Activated T-helper 2 cell treated with anti-CD3 and anti-CD28 coated beads, Interferon-gamma antibody, Interleukin-2, Interleukin-4, amounts not matched to agents 10 μg/mL and 5 μg/mL and 100 μg/mL, durations not matched to agents 14 hours and 24 hours and 36 hours (primary cell): ENCODE measurements at regions not wholly inside any gene's neighbourhood (a gene's known extent, or its start where the extent isn't known, plus 50 kb on each side); places are given as distances from the start of the nearest gene placed in this dataset.

Experiments
- DNase-seq: peaks from one replicate; pipeline ENCODE4 v3.0.0; 2021; ENCODE audit warnings: low spot score
- H3K27ac Mint-ChIP-seq: one replicate; pipeline ENCODE4 v1.8.0; 2021; ENCODE audit warnings: mixed read lengths
- H3K27me3 Mint-ChIP-seq: one replicate; pipeline ENCODE4 v1.8.0; 2021; ENCODE audit warnings: low read depth, mixed read lengths
- H3K36me3 Mint-ChIP-seq: one replicate; pipeline ENCODE4 v1.8.0; 2021; ENCODE audit warnings: low read depth, mixed read lengths
- H3K4me1 Mint-ChIP-seq: one replicate; pipeline ENCODE4 v1.8.0; 2021; ENCODE audit warnings: low read depth, mixed read lengths
- H3K4me3 Mint-ChIP-seq: one replicate; pipeline ENCODE4 v1.8.0; 2021; ENCODE audit warnings: low read depth, mild to moderate bottlenecking, moderate library complexity, mixed read lengths
- H3K9me3 Mint-ChIP-seq: one replicate; pipeline ENCODE4 v1.8.0; 2021; ENCODE audit warnings: mixed read lengths
- intact Hi-C: fragments of 100-400 bp; cut with micrococcal nuclease; formaldehyde crosslinking; loops from one replicate; pipeline ENCODE4 v1.15.1; 2023

DNA sequence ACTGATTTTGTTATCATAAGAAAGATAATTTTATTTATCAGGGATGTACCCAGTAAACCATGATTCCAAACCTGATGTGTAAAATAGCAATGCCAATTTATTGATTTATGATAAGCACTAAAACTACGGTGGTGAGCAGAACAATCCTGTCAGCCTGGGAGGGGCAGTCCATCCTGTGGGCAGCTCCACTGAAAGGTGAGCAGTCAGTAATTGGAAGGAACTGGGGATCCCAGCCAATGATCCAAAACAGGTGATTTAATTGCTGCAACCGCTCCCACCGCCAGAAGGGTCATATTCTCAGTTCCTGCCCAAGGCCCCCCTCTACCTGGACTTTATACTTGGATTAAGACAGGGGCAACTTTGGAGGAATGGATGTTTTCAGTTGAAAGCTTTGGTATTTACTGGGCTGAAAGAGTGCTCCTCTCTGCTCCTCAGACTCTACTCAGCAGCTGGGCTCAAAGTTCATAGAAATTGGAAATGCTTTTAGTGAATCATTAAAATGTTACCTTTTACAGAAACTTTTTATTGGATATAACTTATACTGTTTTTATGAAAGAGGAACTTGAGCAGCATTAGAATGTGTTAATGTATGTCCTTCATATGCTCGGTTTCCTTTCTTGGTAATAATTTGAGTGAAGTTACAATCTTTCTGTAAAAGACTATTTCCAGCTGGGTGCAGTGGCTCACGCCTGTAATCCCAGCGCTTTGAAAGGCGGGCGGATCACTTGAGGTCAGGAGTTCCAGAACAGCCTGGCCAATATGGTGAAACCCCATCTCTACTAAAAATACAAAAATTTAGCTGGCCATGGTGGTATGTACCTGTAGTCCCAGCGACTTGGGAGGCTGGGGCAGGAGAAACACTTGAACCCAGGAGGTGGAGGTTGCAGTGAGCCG is 198.6 kb upstream of the IL12A start:
- intact Hi-C loops: no loop called here
- H3K27me3 Mint-ChIP-seq: peaks cover 9% of the 10 kb centered on the region
- H3K36me3 Mint-ChIP-seq: no peaks in the 10 kb centered on the region
- no peak overlapping the region for H3K27ac Mint-ChIP-seq
- H3K4me1 Mint-ChIP-seq: peaks cover 6% of the 10 kb centered on the region
- no peak for DNase-seq
- H3K4me3 Mint-ChIP-seq: no peak overlapping the region
- no peaks in the 10 kb centered on the region for H3K9me3 Mint-ChIP-seq

DNA sequence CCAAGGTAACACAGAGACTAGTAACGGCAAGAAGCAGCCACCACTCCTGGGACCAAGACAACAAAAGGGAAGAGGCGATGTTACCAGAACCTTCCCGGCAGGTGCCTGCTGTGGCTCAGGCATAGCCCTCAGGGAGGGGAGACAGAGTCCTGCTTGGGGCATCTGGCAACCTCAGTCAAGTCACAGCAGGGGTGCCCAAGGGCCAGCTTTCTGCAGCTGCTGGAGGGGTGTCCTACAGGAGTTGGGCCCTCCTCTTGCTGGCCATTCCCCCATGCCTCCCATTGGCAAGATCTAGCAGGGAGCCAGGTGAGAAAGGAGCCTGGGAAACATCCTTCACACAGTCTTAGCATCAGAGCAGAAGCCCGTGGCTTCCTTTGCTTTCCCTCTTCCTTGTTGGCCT is 197.3 kb upstream of the IL12A start:
- Mint-ChIP-seq H3K9me3 (no peaks in the 10 kb centered on the region), H3K4me3 (no peak overlapping the region), H3K36me3 (no peaks in the 10 kb centered on the region), H3K27ac (no peak overlapping the region), H3K4me1 (peaks cover 5% of the 10 kb centered on the region), H3K27me3 (peaks cover 7% of the 10 kb centered on the region)
- intact Hi-C loops: no loop called here
- DNase-seq: no peak

DNA sequence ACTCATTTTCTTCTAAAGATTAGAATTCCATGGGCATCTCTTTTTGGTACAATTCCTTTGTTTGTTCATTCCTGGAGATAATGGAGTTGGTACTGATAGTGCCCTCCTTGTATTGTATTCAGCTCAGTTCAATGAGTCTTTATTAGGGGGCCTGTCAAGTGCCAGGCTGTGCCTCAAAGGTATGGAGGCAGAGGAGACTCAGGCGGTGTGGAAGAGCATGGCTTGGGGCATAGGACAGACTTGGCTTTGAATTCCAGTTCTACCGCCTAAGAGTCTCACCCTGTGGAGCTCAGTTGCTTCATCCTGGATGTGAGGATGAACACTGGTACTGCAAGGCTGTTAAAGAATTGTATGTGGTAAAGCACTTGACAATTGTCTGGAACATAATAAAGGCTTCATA is 196.6 kb upstream of the IL12A start:
- no peak for DNase-seq
- Mint-ChIP-seq H3K9me3 (no peaks in the 10 kb centered on the region), H3K4me1 (peaks cover 5% of the 10 kb centered on the region), H3K27ac (no peak overlapping the region), H3K36me3 (no peaks in the 10 kb centered on the region), H3K27me3 (peaks cover 6% of the 10 kb centered on the region), H3K4me3 (no peak overlapping the region)
- intact Hi-C loops: no loop called here

DNA sequence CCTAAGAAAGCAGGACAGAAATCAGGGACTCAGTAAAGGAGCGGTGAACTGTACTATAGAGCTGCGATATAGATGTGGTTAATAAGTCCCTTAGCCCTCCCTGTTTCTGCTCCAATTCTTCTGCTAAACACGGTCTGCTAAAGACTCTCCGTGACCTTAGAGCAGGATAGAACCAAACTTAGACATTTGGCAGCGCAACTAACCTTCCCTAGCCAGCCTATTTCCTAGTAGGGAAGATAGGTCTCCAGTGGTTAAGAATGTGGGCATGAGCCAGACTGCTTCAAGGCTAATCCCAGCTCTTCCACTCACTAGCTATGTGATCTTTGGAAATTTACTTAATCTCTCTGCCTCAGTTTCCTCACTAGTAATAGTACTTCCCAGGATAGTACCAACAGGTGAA is 193.6 kb upstream of the IL12A start:
- Mint-ChIP-seq H3K9me3 (no peaks in the 10 kb centered on the region), H3K4me1 (peaks cover 6% of the 10 kb centered on the region)

DNA sequence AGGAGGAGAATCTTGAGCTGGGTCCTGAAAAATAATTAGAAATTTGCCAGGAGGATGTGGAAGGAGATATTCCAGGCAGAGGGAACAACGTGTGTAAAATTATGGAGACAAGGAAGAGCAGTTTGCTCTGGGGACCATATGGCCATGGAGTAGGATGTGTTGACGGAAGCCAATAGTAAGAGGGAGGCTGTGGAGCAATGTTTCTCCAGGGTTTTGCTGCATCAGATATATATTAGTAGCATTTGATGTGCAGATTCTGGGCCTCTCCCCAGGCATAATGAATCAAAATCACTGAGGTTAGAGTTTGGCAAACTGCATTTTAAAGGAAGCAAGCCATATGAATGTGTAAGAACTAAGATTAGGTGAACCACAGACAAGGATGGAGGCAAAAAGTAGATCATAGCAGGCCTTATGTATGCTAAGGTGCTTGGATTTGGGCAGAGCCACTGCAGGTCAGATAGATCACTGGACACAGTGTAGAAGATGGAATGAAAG is 192.9 kb upstream of the IL12A start:
- H3K36me3 Mint-ChIP-seq: no peaks in the 10 kb centered on the region
- H3K4me3 Mint-ChIP-seq: no peak overlapping the region
- intact Hi-C loops: no loop called here
- peaks cover 9% of the 10 kb centered on the region for H3K27me3 Mint-ChIP-seq
- no peak overlapping the region for H3K27ac Mint-ChIP-seq
- H3K4me1 Mint-ChIP-seq: peaks cover 6% of the 10 kb centered on the region
- no peaks in the 10 kb centered on the region for H3K9me3 Mint-ChIP-seq
- DNase-seq: no peak

More for the DNA sequence above, 193.6 kb upstream of the IL12A start:
- intact Hi-C loops: no loop called here
- H3K36me3 Mint-ChIP-seq: no peaks in the 10 kb centered on the region
- H3K27ac Mint-ChIP-seq: no peak overlapping the region
- no peak overlapping the region for H3K4me3 Mint-ChIP-seq
- peaks cover 9% of the 10 kb centered on the region for H3K27me3 Mint-ChIP-seq
- DNase-seq: no peak

DNA sequence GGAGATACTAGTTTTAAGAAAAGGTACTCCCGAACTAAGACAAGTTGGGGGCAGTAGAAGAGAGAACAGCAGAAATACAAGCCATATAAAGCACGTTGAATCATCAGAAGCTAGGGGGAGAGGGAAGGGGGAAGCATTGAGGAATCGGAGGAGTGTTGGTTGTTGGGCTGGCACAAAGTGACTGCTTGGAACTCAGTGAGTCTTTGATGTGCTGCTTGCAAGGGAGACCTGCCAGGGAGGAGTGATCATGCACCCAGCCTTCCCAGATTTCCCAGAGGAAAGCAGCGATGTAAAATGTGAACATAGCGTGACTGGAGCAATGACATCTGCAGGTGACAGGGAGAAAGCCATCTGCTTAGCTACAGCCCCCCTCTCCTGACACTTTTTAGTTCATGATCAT is 192.4 kb upstream of the IL12A start:
- intact Hi-C loops: no loop called here
- Mint-ChIP-seq H3K4me1 (peaks cover 6% of the 10 kb centered on the region), H3K27me3 (peaks cover 12% of the 10 kb centered on the region), H3K27ac (no peak overlapping the region), H3K36me3 (no peaks in the 10 kb centered on the region), H3K9me3 (no peaks in the 10 kb centered on the region), H3K4me3 (no peak overlapping the region)
- no peak for DNase-seq

DNA sequence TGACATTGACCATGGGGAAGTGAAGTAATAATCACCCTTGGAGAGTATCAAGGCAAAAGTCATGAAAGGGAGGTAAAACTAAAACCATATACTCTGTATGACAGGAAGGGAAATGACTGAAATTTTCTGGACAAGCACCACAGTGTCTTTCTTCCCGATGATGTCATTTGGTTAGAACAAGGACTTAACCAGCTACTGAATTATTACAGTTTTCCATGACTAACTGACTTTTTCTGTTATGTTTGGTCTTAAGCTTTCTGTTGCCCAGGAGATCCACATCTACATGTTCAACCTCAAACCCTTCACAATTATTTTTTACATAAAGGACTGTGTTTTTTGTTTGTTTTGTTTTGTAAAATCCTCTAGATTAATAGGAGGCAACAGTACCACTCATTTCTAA is 191.9 kb upstream of the IL12A start:
- Mint-ChIP-seq H3K36me3 (no peaks in the 10 kb centered on the region), H3K27ac (no peak overlapping the region), H3K4me3 (no peak overlapping the region), H3K27me3 (peaks cover 12% of the 10 kb centered on the region), H3K4me1 (peaks cover 6% of the 10 kb centered on the region), H3K9me3 (no peaks in the 10 kb centered on the region)
- intact Hi-C loops: no loop called here
- no peak for DNase-seq

DNA sequence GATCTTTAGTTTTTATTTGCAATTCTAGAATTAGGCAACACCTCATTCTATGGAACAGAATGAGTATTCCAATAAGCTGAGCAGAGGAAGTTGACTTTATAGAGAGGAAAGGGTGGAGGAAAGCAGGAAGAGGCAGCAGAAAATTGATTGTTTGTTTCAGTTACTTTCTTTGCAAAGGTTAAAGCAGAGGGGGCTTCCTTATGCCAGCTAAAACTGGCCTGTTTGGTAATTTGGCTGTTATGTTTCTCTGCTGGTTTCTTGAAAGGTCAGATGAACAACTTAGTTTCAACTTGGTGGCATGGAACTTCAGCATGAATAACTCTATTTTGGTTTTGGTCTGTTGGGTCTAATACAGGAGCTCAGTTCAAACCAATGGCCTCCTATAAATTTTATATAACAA is 190.9 kb upstream of the IL12A start:
- Mint-ChIP-seq H3K36me3 (no peaks in the 10 kb centered on the region), H3K27me3 (peaks cover 16% of the 10 kb centered on the region), H3K27ac (no peak overlapping the region), H3K4me3 (no peak overlapping the region), H3K9me3 (no peaks in the 10 kb centered on the region), H3K4me1 (peaks cover 6% of the 10 kb centered on the region)
- intact Hi-C loops: no loop called here
- DNase-seq: no peak

DNA sequence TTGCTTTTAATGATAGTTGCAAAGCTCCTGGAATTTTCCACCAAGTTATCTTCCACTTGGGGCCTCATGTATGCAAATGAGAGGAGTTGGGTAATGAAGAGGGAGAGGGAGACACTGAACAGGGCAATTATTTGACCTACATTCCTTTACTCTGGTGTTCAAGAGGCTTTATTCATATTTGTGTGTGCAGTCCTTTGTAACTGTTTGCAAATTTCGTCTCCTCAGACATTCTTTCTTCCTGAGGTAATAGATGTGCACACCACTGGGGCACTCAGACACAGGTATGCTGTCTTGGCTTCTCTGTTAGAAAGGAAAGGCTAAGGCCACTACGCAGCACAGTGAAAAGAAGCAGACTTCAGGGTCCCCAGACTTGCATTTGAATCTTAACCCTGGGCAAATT is 189.7 kb upstream of the IL12A start:
- Mint-ChIP-seq H3K4me3 (no peak overlapping the region), H3K4me1 (peaks cover 6% of the 10 kb centered on the region)
- intact Hi-C loops: no loop called here

DNA sequence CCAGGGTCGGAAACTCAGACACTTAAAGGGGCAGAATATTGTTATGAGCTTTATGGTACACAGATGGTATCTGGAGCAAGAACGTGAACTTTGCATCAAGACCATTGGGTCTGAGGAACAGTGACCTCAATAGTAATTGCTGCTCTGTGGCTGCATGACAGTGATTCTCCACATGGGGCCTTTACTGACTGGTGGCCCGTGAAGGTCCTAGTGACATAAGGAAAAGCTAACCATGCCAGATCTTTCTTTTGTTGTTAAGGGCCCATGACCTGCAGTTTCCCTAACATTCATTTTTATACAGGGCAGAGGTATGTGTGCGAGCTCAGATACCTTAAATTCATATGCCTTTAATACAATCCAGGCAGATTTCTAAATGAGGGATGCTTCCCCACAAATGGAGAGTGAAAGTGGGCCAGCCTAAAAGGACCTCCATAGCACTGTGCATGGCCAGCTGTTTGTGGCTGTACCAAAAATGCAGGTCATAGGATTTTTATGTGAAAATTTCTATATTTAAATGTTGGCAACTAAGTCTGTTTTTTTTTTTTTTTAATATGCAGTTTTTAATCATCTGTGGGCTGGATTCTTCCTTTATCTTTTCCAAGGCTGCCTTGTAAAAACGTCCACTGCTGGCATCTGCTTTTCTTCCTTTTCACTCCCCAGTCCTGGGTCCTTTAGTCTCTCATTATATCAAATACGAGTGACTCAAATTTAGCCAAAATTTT is 188.0 kb upstream of the IL12A start:
- no peaks in the 10 kb centered on the region for H3K36me3 Mint-ChIP-seq
- no peak overlapping the region for H3K4me3 Mint-ChIP-seq
- intact Hi-C loops: loop anchor here (10.0 kb wide), 1 partner anchor 956 kb away; no protein-coding TSS in a partner anchor
- no peaks in the 10 kb centered on the region for H3K9me3 Mint-ChIP-seq
- peaks cover 15% of the 10 kb centered on the region for H3K27me3 Mint-ChIP-seq
- H3K4me1 Mint-ChIP-seq: peaks cover 6% of the 10 kb centered on the region
- no peak overlapping the region for H3K27ac Mint-ChIP-seq
- DNase-seq: no peak

More for the DNA sequence above, 189.7 kb upstream of the IL12A start:
- Mint-ChIP-seq H3K27ac (no peak overlapping the region), H3K36me3 (no peaks in the 10 kb centered on the region), H3K9me3 (no peaks in the 10 kb centered on the region), H3K27me3 (peaks cover 17% of the 10 kb centered on the region)
- DNase-seq: no peak

DNA sequence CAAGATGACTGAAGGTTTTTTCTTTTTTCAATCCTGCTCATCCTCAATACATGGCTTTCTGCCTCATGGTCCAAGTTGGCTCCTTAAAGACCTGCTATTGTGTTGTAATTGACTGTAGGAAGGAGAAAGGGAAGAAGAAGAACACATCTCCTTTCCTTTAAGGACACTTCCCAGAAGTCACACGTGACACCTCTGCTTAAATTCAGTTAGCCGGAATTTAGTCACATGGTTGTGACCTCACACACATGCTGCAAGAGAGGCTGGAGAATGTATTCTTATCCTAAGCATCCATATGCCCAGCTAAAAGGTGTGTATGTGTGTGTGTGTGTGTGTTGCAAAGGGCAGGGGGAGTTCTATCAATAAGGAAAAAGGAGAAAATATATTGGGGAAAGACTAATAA is 185.8 kb upstream of the IL12A start:
- intact Hi-C loops: loop anchor here (10.0 kb wide), 1 partner anchor 958 kb away; no protein-coding TSS in a partner anchor
- H3K36me3 Mint-ChIP-seq: no peaks in the 10 kb centered on the region
- H3K4me1 Mint-ChIP-seq: no peaks in the 10 kb centered on the region
- no peak for DNase-seq
- peaks cover 12% of the 10 kb centered on the region for H3K27me3 Mint-ChIP-seq
- H3K27ac Mint-ChIP-seq: no peak overlapping the region
- no peak overlapping the region for H3K4me3 Mint-ChIP-seq
- no peaks in the 10 kb centered on the region for H3K9me3 Mint-ChIP-seq

DNA sequence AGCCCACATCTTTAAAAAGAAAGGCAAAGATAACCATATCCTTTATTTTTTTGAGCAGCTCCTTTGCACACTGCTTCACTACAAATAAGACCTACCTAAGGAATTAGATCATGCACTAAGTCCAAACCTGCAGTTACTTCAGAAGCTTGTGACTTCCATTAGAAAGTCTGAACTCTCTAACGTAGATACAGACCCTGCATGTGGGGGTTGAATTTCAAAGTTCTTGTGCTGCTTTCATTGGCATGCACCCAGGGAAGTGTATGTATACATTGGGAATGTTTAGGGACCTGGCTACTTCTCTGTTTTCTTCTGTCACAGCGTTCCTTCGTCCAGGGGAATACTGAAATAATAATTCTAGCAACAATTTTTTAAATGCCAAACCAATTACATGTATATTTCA is 185.2 kb upstream of the IL12A start:
- no peaks in the 10 kb centered on the region for H3K36me3 Mint-ChIP-seq
- intact Hi-C loops: loop anchor here (10.0 kb wide), 1 partner anchor 959 kb away; no protein-coding TSS in a partner anchor
- no peak for DNase-seq
- no peak overlapping the region for H3K4me3 Mint-ChIP-seq
- no peak overlapping the region for H3K27ac Mint-ChIP-seq
- no peaks in the 10 kb centered on the region for H3K9me3 Mint-ChIP-seq
- H3K4me1 Mint-ChIP-seq: no peaks in the 10 kb centered on the region
- peaks cover 12% of the 10 kb centered on the region for H3K27me3 Mint-ChIP-seq
